ENCODE measurements at regions not wholly inside any gene's neighbourhood (a gene's known extent, or its start where the extent isn't known, plus 50 kb on each side); places are given as distances from the start of the nearest gene placed in this dataset.

DNA sequence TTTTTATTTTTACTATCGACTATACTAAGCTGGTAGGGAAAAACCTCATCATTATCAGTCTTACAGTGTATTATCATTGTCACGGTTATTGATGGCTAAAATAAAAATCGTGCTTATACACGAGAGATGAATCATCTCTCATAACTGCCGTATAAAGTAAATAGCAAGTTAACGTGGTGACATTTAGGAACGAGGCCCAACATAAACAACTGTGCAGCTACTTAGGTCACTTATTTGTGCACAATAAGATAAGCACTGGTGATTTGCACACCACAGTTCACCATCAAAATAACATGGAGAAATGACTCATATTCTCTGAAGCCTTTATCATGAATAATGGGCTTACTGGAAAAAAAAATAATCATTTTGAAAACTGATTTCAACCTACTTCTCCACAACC lies 482.0 kb upstream of the TENM3 start (continued):
- TF ChIP-seq, protein P1, sequence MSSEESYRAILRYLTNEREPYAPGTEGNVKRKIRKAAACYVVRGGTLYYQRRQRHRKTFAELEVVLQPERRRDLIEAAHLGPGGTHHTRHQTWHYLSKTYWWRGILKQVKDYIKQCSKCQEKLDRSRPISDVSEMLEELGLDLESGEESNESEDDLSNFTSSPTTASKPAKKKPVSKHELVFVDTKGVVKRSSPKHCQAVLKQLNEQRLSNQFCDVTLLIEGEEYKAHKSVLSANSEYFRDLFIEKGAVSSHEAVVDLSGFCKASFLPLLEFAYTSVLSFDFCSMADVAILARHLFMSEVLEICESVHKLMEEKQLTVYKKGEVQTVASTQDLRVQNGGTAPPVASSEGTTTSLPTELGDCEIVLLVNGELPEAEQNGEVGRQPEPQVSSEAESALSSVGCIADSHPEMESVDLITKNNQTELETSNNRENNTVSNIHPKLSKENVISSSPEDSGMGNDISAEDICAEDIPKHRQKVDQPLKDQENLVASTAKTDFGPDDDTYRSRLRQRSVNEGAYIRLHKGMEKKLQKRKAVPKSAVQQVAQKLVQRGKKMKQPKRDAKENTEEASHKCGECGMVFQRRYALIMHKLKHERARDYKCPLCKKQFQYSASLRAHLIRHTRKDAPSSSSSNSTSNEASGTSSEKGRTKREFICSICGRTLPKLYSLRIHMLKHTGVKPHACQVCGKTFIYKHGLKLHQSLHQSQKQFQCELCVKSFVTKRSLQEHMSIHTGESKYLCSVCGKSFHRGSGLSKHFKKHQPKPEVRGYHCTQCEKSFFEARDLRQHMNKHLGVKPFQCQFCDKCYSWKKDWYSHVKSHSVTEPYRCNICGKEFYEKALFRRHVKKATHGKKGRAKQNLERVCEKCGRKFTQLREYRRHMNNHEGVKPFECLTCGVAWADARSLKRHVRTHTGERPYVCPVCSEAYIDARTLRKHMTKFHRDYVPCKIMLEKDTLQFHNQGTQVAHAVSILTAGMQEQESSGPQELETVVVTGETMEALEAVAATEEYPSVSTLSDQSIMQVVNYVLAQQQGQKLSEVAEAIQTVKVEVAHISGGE (CRISPR knock-in tag; IDR thresholded peaks at IDR 0.05): no peak
- TF ChIP-seq STAT1 (conservative IDR thresholded peaks at IDR 0.05): no peak
- TF ChIP-seq SRF (IDR thresholded peaks at IDR 0.05; ENCODE audit: low read depth in 2 of 2, low read length in 2 of 2): no peak
- TF ChIP-seq, protein P2, sequence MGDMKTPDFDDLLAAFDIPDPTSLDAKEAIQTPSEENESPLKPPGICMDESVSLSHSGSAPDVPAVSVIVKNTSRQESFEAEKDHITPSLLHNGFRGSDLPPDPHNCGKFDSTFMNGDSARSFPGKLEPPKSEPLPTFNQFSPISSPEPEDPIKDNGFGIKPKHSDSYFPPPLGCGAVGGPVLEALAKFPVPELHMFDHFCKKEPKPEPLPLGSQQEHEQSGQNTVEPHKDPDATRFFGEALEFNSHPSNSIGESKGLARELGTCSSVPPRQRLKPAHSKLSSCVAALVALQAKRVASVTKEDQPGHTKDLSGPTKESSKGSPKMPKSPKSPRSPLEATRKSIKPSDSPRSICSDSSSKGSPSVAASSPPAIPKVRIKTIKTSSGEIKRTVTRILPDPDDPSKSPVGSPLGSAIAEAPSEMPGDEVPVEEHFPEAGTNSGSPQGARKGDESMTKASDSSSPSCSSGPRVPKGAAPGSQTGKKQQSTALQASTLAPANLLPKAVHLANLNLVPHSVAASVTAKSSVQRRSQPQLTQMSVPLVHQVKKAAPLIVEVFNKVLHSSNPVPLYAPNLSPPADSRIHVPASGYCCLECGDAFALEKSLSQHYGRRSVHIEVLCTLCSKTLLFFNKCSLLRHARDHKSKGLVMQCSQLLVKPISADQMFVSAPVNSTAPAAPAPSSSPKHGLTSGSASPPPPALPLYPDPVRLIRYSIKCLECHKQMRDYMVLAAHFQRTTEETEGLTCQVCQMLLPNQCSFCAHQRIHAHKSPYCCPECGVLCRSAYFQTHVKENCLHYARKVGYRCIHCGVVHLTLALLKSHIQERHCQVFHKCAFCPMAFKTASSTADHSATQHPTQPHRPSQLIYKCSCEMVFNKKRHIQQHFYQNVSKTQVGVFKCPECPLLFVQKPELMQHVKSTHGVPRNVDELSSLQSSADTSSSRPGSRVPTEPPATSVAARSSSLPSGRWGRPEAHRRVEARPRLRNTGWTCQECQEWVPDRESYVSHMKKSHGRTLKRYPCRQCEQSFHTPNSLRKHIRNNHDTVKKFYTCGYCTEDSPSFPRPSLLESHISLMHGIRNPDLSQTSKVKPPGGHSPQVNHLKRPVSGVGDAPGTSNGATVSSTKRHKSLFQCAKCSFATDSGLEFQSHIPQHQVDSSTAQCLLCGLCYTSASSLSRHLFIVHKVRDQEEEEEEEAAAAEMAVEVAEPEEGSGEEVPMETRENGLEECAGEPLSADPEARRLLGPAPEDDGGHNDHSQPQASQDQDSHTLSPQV (IDR thresholded peaks at IDR 0.05): no peak
- no peak for TF ChIP-seq MXI1 (IDR thresholded peaks at IDR 0.05; ENCODE audit: low read depth, low read length)
- no peak for TF ChIP-seq CHD1 (IDR thresholded peaks at IDR 0.05; ENCODE audit: low read depth, low read length)
- no peak for TF ChIP-seq BMI1 (IDR thresholded peaks at IDR 0.05; ENCODE audit: borderline replicate concordance)

Measured in GM12878 (cell line).